ENCODE measurements at regions not wholly inside any gene's neighbourhood (a gene's known extent, or its start where the extent isn't known, plus 50 kb on each side); places are given as distances from the start of the nearest gene placed in this dataset.

GRCh38 chr3:113110267-113110666 is 101.1 kb upstream of the BOC start:
- H3K9me3 ChIP-seq (replicated peaks in 1 of 2; ENCODE audit: control insufficient read depth in 2 of 2, insufficient read depth in 1 of 2, low read depth in 1 of 2, low read length in 2 of 2) = peaks cover 0 to 2% of the 10 kb centered on the region in 2 donors
- no CpG with 5 or more reads among the region's 5 CpGs for WGBS, 2 donors (ENCODE audit: extremely low coverage in 2 of 2, insufficient read length in 2 of 2, insufficient replicate concordance in 1 of 2)
- H3K27me3 ChIP-seq (ENCODE audit: control insufficient read depth in 3 of 3, insufficient read depth in 3 of 3, low read depth in 1 of 3, low read length in 3 of 3) = no peaks in the 10 kb centered on the region
- H3K9ac ChIP-seq (ENCODE audit: low read depth, low read length, poor library complexity) = no peak overlapping the region
- no peak overlapping the region for H2BK120ac ChIP-seq (ENCODE audit: low read depth, low read length)
- no peak overlapping the region for H4K91ac ChIP-seq (ENCODE audit: low read depth, low read length, poor library complexity)
- peaks cover 3 to 11% of the 10 kb centered on the region in 2 donors for H3K4me1 ChIP-seq (ENCODE audit: control insufficient read depth in 2 of 2, insufficient read depth in 1 of 2, low read depth in 1 of 2, low read length in 2 of 2)
- no peaks in the 10 kb centered on the region for H3K79me1 ChIP-seq (ENCODE audit: low read depth, low read length)
- no peak overlapping the region for H3K27ac ChIP-seq (replicated peaks; ENCODE audit: low read length)
- H3K36me3 ChIP-seq (replicated peaks in 1 of 2; ENCODE audit: control insufficient read depth in 2 of 2, insufficient read depth in 2 of 2, low read length in 2 of 2) = no peaks in the 10 kb centered on the region
- no peak overlapping the region for H2AFZ ChIP-seq (ENCODE audit: low read length)
- no peak overlapping the region for H2BK5ac ChIP-seq (ENCODE audit: low read length)
- no peak overlapping the region for H3K4ac ChIP-seq (ENCODE audit: low read length)
- H3K23ac ChIP-seq (ENCODE audit: low read depth, low read length, poor library complexity) = no peak overlapping the region
- no peak for DNase-seq (ENCODE audit: low spot score)
- H2BK15ac ChIP-seq (ENCODE audit: low read length) = no peak overlapping the region
- H3K4me3 ChIP-seq (ENCODE audit: low read length in 2 of 2) = no peak overlapping the region
- H4K8ac ChIP-seq (ENCODE audit: low read depth, low read length) = no peak overlapping the region
- no peak overlapping the region for H3K18ac ChIP-seq (ENCODE audit: low read length)
- H3K14ac ChIP-seq (ENCODE audit: low read length) = no peak overlapping the region
- no peak overlapping the region for H2BK12ac ChIP-seq (ENCODE audit: low read length)
- H2AK5ac ChIP-seq (ENCODE audit: low read depth, low read length) = no peak overlapping the region
- no peak overlapping the region for H3K4me2 ChIP-seq (ENCODE audit: insufficient read depth, low read length, poor library complexity, severe bottlenecking)

DNA sequence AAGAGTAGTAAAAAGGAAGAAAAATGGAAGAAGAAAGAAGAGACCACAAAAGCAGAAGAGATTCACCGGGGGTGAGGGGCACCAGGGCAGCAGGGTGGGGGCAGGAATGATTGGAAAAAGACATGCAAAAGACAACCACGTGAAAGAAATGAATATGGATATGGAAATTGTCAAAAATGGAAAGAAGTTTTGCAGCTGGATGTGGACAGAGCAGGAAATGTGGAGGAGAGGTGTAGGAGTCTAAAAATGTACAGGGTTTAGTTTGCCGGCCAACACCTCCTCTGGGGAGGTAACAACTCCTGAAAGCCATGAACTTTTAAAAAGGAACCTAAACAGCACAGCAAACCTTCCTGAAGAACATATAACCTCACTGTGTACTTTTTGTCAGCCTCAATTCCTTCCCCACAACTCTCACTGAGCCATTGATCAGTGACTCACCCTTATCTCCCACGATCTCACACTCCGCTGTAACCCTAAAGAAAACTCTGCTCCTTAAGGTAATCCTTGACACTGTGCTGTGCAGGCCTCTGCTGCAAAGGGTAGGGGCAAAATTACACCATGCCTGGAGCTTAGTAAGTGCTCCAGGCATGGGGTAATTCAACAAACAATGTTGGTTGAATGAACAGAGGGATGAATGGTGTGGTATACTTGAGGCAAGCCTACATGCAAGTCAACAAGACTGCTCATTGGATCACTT is 100.2 kb upstream of the BOC start:
- Histone ChIP-seq H3K23ac (ENCODE audit: low read depth, low read length, poor library complexity) (no peak overlapping the region), H2BK5ac (ENCODE audit: low read length) (no peak overlapping the region), H4K91ac (ENCODE audit: low read depth, low read length, poor library complexity) (no peak overlapping the region), H3K4me3 (ENCODE audit: low read length in 2 of 2) (no peak overlapping the region), H3K14ac (ENCODE audit: low read length) (no peak overlapping the region), H3K27me3 (ENCODE audit: control insufficient read depth in 3 of 3, insufficient read depth in 3 of 3, low read depth in 1 of 3, low read length in 3 of 3) (no peaks in the 10 kb centered on the region), H3K36me3 (replicated peaks in 1 of 2; ENCODE audit: control insufficient read depth in 2 of 2, insufficient read depth in 2 of 2, low read length in 2 of 2) (no peaks in the 10 kb centered on the region), H2AFZ (ENCODE audit: low read length) (no peak overlapping the region), H3K18ac (ENCODE audit: low read length) (no peak overlapping the region), H4K8ac (ENCODE audit: low read depth, low read length) (no peak overlapping the region), H3K4me2 (ENCODE audit: insufficient read depth, low read length, poor library complexity, severe bottlenecking) (no peak overlapping the region), H2BK15ac (ENCODE audit: low read length) (no peak overlapping the region), H3K9me3 (replicated peaks in 1 of 2; ENCODE audit: control insufficient read depth in 2 of 2, insufficient read depth in 1 of 2, low read depth in 1 of 2, low read length in 2 of 2) (peaks cover 0 to 2% of the 10 kb centered on the region in 2 donors), H2AK5ac (ENCODE audit: low read depth, low read length) (no peak overlapping the region), H2BK12ac (ENCODE audit: low read length) (no peak overlapping the region), H3K27ac (replicated peaks; ENCODE audit: low read length) (no peak overlapping the region), H3K79me1 (ENCODE audit: low read depth, low read length) (no peaks in the 10 kb centered on the region), H3K9ac (ENCODE audit: low read depth, low read length, poor library complexity) (no peak overlapping the region), H3K4ac (ENCODE audit: low read length) (no peak overlapping the region), H3K4me1 (ENCODE audit: control insufficient read depth in 2 of 2, insufficient read depth in 1 of 2, low read depth in 1 of 2, low read length in 2 of 2) (peaks cover 0 to 8% of the 10 kb centered on the region in 2 donors), H2BK120ac (ENCODE audit: low read depth, low read length) (no peak overlapping the region)
- DNase-seq (ENCODE audit: low spot score) = no peak
- no CpG with 5 or more reads among the region's 5 CpGs for WGBS, 2 donors (ENCODE audit: extremely low coverage in 2 of 2, insufficient read length in 2 of 2, insufficient replicate concordance in 1 of 2)

- Histone ChIP-seq H4K8ac (ENCODE audit: low read depth, low read length) (no peak overlapping the region), H2AK5ac (ENCODE audit: low read depth, low read length) (no peak overlapping the region), H3K27me3 (ENCODE audit: control insufficient read depth in 3 of 3, insufficient read depth in 3 of 3, low read depth in 1 of 3, low read length in 3 of 3) (no peaks in the 10 kb centered on the region), H3K36me3 (replicated peaks in 1 of 2; ENCODE audit: control insufficient read depth in 2 of 2, insufficient read depth in 2 of 2, low read length in 2 of 2) (no peaks in the 10 kb centered on the region), H3K4me3 (ENCODE audit: low read length in 2 of 2) (no peak overlapping the region), H3K4ac (ENCODE audit: low read length) (no peak overlapping the region), H2BK5ac (ENCODE audit: low read length) (no peak overlapping the region), H4K91ac (ENCODE audit: low read depth, low read length, poor library complexity) (no peak overlapping the region), H3K4me1 (ENCODE audit: control insufficient read depth in 2 of 2, insufficient read depth in 1 of 2, low read depth in 1 of 2, low read length in 2 of 2) (peaks cover 0 to 10% of the 10 kb centered on the region in 2 donors), H3K9me3 (replicated peaks in 1 of 2; ENCODE audit: control insufficient read depth in 2 of 2, insufficient read depth in 1 of 2, low read depth in 1 of 2, low read length in 2 of 2) (peaks cover 0 to 2% of the 10 kb centered on the region in 2 donors), H3K27ac (replicated peaks; ENCODE audit: low read length) (no peak overlapping the region), H3K23ac (ENCODE audit: low read depth, low read length, poor library complexity) (no peak overlapping the region), H2BK120ac (ENCODE audit: low read depth, low read length) (no peak overlapping the region), H3K79me1 (ENCODE audit: low read depth, low read length) (no peaks in the 10 kb centered on the region), H3K18ac (ENCODE audit: low read length) (no peak overlapping the region), H3K9ac (ENCODE audit: low read depth, low read length, poor library complexity) (no peak overlapping the region), H2AFZ (ENCODE audit: low read length) (no peak overlapping the region), H3K4me2 (ENCODE audit: insufficient read depth, low read length, poor library complexity, severe bottlenecking) (no peak overlapping the region), H3K14ac (ENCODE audit: low read length) (no peak overlapping the region), H2BK12ac (ENCODE audit: low read length) (no peak overlapping the region), H2BK15ac (ENCODE audit: low read length) (no peak overlapping the region)
- no peak for DNase-seq (ENCODE audit: low spot score)
These were observed 98.0 kb upstream of the BOC start for GRCh38 chr3:113113361-113113760.

DNA sequence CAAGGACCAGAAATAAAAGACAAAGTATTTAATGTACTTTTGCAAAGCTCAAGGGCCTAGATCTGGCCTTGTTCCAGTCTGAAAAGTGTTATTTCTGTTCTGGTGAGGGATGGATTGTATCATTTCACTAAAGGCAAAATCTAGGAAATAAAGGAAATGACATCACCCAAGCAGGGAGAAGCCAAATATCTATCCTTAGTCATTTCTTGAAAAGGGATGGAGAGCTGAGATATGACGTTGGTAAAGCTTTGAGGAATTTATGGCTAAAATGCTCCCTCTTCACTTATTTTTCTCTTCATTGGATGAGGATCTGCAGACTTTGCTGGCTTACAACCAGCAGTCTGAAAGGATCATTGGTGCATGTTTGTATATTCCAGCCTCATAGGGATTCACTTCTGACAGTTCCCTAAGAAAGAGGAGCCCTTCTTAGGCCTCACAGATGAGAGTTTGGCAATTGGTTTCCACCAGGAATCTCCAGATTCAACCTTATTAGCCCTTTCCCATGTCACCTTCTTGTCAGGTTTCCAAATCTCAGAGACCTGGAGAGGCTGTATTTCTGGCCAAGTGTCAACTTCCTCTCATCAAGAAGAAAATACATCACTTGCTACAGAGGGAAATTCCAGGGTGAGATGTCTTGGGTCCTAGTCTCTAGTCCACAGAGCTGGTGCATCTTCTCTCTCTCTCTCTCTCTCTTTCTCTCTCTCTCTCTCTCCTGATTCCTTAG is 93.7 kb upstream of the BOC start:
- Histone ChIP-seq H3K14ac (ENCODE audit: low read length) (no peak overlapping the region), H2AK5ac (ENCODE audit: low read depth, low read length) (no peak overlapping the region), H3K27ac (replicated peaks; ENCODE audit: low read length) (no peak overlapping the region), H3K23ac (ENCODE audit: low read depth, low read length, poor library complexity) (no peak overlapping the region), H4K91ac (ENCODE audit: low read depth, low read length, poor library complexity) (no peak overlapping the region), H3K36me3 (replicated peaks in 1 of 2; ENCODE audit: control insufficient read depth in 2 of 2, insufficient read depth in 2 of 2, low read length in 2 of 2) (no peaks in the 10 kb centered on the region), H2BK12ac (ENCODE audit: low read length) (no peak overlapping the region), H3K9me3 (replicated peaks in 1 of 2; ENCODE audit: control insufficient read depth in 2 of 2, insufficient read depth in 1 of 2, low read depth in 1 of 2, low read length in 2 of 2) (peaks cover 0 to 2% of the 10 kb centered on the region in 2 donors), H3K9ac (ENCODE audit: low read depth, low read length, poor library complexity) (no peak overlapping the region), H3K4ac (ENCODE audit: low read length) (no peak overlapping the region), H3K4me2 (ENCODE audit: insufficient read depth, low read length, poor library complexity, severe bottlenecking) (no peak overlapping the region), H3K4me1 (ENCODE audit: control insufficient read depth in 2 of 2, insufficient read depth in 1 of 2, low read depth in 1 of 2, low read length in 2 of 2) (peaks cover 0 to 5% of the 10 kb centered on the region in 2 donors), H2BK120ac (ENCODE audit: low read depth, low read length) (no peak overlapping the region), H2BK5ac (ENCODE audit: low read length) (no peak overlapping the region), H2AFZ (ENCODE audit: low read length) (no peak overlapping the region), H2BK15ac (ENCODE audit: low read length) (no peak overlapping the region), H3K18ac (ENCODE audit: low read length) (no peak overlapping the region), H4K8ac (ENCODE audit: low read depth, low read length) (no peak overlapping the region), H3K79me1 (ENCODE audit: low read depth, low read length) (no peaks in the 10 kb centered on the region), H3K27me3 (ENCODE audit: control insufficient read depth in 3 of 3, insufficient read depth in 3 of 3, low read depth in 1 of 3, low read length in 3 of 3) (no peaks in the 10 kb centered on the region), H3K4me3 (ENCODE audit: low read length in 2 of 2) (no peak overlapping the region)
- no CpG with 5 or more reads among the region's 1 CpG for WGBS, 2 donors (ENCODE audit: extremely low coverage in 2 of 2, insufficient read length in 2 of 2, insufficient replicate concordance in 1 of 2)
- no peak for DNase-seq (ENCODE audit: low spot score)

Measured in neuronal stem cell (in vitro differentiated cells).